Ovary (tissue), 7 donors: ENCODE measurements at regions not wholly inside any gene's neighbourhood (a gene's known extent, or its start where the extent isn't known, plus 50 kb on each side); places are given as distances from the start of the nearest gene placed in this dataset.

Experiments
- DNase-seq, 5 donors: peaks; one replicate each; pipeline ENCODE4 v3.0.0-alpha.2; 2019 to 2020
- H3K27ac ChIP-seq, 2 donors: fragments of 200-600 bp; one replicate each; pipeline versions ENCODE4 v1.5.1 to v1.8.0; 2019 to 2022
- H3K27me3 ChIP-seq: fragments of 200-600 bp; one replicate; pipeline ENCODE4 v1.8.0; 2022
- H3K36me3 ChIP-seq: fragments of 200-600 bp; sonication (generic); one replicate; pipeline ENCODE4 v1.5.1; 2019
- H3K4me1 ChIP-seq: one replicate; pipeline ENCODE4 v1.8.1; 2013; ENCODE audit warnings: mild to moderate bottlenecking, moderate library complexity; ENCODE audit not compliant: insufficient read depth
- H3K4me3 ChIP-seq: fragments of 200-600 bp; sonication (generic); one replicate; pipeline ENCODE4 v1.5.1; 2017
- H3K9me3 ChIP-seq, 2 donors: fragments of 200-600 bp in 1 of 2; sonication (generic) in 1 of 2; one replicate each; pipeline versions ENCODE4 v1.5.1 to v1.8.1; 2013 to 2019; ENCODE audit warnings: mild to moderate bottlenecking in 1 of 2, moderate library complexity in 1 of 2
- EP300 ChIP-seq: sonication (generic); formaldehyde crosslinking; IDR thresholded peaks from one replicate; pipeline ENCODE4 v1.6.1; 2017; ENCODE audit warnings: antibody characterized with exemption
- POLR2A ChIP-seq: fragments of 450-650 bp; IDR thresholded peaks from one replicate; pipeline ENCODE4 v1.6.1; 2017; ENCODE audit warnings: antibody characterized with exemption, mild to moderate bottlenecking, moderate library complexity
- WGBS, 3 donors: extraction: QIAGEN DNeasy Blood & Tissue Kit in 1 of 3; methylation state at CpG; one replicate each; pipeline versions ENCODE4 v1.1.5 to v1.1.7; 2013 to 2017; 5-methylcytosine and 5-hydroxymethylcytosine counted together
- intact Hi-C, 4 donors: fragments of 100-400 bp; cut with DNase I; formaldehyde crosslinking; loops; one replicate each; pipeline versions ENCODE4 v1.11.0 to v1.15.1; 2022 to 2023
- TF ChIP-seq, protein P1 (sequence below), 3 donors: fragments of 450-650 bp in 2 of 3; fragments of 200-600 bp in 1 of 3; IDR thresholded peaks; one replicate each; pipeline versions ENCODE4 v1.5.1 to v1.8.0; 2016 to 2022; ENCODE audit warnings: antibody characterized with exemption in 3 of 3, mild to moderate bottlenecking in 1 of 3
- donor health status: DM: no; HTN: no; CAD: no; lungs with moderate emphysema.
- donor health status: DM: no; HTN: no; CAD: no.
- donor health status: Bipolar disorder and iron deficiency.
- donor health status: DM: no; HTN: no; CAD: no.
- donor health status: DM: yes; HTN: yes; CAD: no.

DNA sequence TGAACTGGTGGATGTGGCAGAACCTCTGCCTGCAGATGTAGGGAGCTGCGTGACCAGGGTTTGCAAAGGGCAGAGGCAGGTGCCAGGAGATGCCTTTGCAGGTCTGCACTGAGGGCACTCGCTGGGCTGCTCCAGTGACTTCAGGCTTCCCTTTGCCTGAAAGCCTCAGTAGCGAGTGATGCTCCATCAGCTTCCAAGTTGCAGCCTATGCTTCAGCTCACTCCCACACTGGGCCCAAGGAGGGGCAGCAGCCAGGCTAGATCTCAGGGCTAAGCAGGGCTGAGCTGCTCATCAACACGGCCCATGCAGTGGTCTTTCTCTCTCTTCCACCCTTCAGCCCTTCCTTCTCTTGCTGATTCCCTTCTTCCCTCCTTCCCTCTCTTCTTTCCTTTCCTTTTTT, 78.3 kb upstream of the RGMA start:
- no peaks in the 10 kb centered on the region for H3K27me3 ChIP-seq
- H3K36me3 ChIP-seq: no peaks in the 10 kb centered on the region
- TF ChIP-seq EP300 (no peak), POLR2A (no peak)
- TF ChIP-seq, protein P1, sequence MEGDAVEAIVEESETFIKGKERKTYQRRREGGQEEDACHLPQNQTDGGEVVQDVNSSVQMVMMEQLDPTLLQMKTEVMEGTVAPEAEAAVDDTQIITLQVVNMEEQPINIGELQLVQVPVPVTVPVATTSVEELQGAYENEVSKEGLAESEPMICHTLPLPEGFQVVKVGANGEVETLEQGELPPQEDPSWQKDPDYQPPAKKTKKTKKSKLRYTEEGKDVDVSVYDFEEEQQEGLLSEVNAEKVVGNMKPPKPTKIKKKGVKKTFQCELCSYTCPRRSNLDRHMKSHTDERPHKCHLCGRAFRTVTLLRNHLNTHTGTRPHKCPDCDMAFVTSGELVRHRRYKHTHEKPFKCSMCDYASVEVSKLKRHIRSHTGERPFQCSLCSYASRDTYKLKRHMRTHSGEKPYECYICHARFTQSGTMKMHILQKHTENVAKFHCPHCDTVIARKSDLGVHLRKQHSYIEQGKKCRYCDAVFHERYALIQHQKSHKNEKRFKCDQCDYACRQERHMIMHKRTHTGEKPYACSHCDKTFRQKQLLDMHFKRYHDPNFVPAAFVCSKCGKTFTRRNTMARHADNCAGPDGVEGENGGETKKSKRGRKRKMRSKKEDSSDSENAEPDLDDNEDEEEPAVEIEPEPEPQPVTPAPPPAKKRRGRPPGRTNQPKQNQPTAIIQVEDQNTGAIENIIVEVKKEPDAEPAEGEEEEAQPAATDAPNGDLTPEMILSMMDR (IDR thresholded peaks at IDR 0.05): no peak
- intact Hi-C loops: loop anchor here in 1 of 4 donors (2.0 kb wide), 1 partner anchor 16 kb away; no protein-coding TSS in a partner anchor
- H3K4me3 ChIP-seq: no peak overlapping the region
- H3K4me1 ChIP-seq: no peaks in the 10 kb centered on the region
- 53 to 73% (median 62%) methylated on average over 4 of the region's 4 CpGs for WGBS, 3 donors
- no peaks in the 10 kb centered on the region for H3K9me3 ChIP-seq
- H3K27ac ChIP-seq: no peak overlapping the region
- DNase-seq: no peak

DNA sequence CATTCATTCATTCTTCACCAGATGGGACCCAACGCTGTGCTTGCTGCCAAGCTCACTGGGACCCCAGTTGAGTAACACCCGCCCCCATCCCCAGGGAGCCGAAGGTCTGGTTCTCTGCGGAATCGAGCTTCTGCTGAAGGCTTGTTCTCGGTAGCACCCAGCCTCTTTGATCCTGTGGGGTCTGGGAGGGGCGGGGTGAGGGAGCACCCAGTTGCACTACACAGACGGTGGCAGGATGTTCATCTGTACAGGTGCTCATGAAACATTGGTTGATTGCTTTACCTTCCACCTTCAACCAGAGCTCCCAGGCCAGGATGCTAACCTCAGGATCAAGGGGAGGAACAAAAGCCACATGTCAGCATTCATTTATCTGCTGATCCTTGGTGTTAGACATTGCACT, 77.7 kb upstream of the RGMA start:
- Histone ChIP-seq H3K9me3 (no peaks in the 10 kb centered on the region), H3K4me3 (no peak overlapping the region), H3K27ac (no peak overlapping the region), H3K36me3 (no peaks in the 10 kb centered on the region), H3K4me1 (peaks cover 3% of the 10 kb centered on the region), H3K27me3 (no peaks in the 10 kb centered on the region)
- WGBS, 3 donors: 78 to 87% (median 82%) methylated on average over 8 of the region's 8 CpGs
- intact Hi-C loops: loop anchor here in 1 of 4 donors (2.0 kb wide), 1 partner anchor 16 kb away; no protein-coding TSS in a partner anchor
- DNase-seq: no peak
- TF ChIP-seq POLR2A (no peak), EP300 (no peak)
- TF ChIP-seq, protein P1 (IDR thresholded peaks at IDR 0.05): no peak

DNA sequence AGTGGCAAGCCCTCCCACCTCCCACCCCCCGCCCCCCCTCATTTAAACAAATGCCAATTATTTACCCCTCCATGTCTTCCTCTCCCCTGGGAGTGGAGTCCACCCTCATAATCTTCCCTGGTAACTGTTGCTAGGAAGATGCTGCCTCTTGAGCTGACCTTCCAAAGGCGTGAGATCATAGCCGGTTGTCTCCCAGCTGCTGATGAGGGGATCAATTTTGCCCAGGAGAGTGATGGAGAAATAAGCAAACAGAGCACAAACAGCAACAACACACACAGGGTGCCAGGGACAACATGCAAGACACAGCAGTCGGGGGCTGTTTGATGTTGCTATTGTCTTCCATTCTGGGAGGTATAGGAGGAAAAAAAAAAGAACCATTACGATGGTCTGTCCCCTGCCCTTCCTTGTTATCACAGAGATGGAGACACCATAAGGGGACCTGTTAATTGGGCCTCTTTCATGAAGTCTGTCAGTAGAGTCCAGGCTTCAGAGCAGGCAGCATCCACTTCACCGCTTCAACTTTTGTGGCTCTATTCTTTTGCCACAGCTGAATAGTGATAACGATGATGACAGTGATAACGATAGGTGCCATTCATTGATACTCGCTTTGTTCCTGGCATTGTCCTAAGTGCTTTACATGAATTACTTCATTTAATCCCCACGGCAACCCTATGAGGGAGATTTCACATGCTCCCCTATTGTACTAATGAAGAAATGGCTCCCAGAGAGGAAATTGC, 76.9 kb upstream of the RGMA start:
- WGBS, 3 donors: 67 to 82% (median 77%) methylated on average over 10 of the region's 10 CpGs
- TF ChIP-seq POLR2A: no peak
- TF ChIP-seq, protein P1 (IDR thresholded peaks at IDR 0.05): no peak
- TF ChIP-seq EP300: no peak
- Histone ChIP-seq H3K4me3 (no peak overlapping the region), H3K27ac (no peak overlapping the region), H3K9me3 (no peaks in the 10 kb centered on the region), H3K27me3 (no peaks in the 10 kb centered on the region), H3K4me1 (peaks cover 6% of the 10 kb centered on the region), H3K36me3 (no peaks in the 10 kb centered on the region)
- intact Hi-C loops: loop anchor here in 1 of 4 donors (2.0 kb wide), 1 partner anchor 17 kb away; no protein-coding TSS in a partner anchor
- no peak for DNase-seq

DNA sequence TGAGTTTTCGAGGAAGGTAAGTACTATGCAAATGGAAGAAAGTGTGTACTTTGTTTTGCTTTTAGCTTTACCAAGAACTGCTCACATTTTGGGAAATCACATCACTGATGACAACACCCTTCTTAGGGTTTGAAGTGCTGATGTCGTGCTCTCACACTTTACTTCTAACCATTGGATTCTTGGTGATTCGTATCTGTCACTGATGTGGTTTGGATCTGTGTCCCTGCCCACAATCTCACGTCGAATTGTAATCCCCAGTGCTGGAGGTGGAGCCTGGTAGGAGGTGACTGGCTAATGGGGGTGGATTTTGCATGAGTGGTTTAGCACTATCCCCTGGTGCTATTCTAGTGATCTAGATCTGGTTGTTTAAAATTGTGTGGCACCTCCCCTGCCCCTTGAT, 75.4 kb upstream of the RGMA start:
- 78 to 87% (median 84%) methylated on average over 5 of the region's 5 CpGs for WGBS, 3 donors
- no peak overlapping the region for H3K27ac ChIP-seq
- DNase-seq: no peak
- TF ChIP-seq EP300 (no peak), POLR2A (no peak)
- TF ChIP-seq, protein P1 (IDR thresholded peaks at IDR 0.05): no peak
- no peaks in the 10 kb centered on the region for H3K36me3 ChIP-seq
- no peak overlapping the region for H3K4me3 ChIP-seq
- H3K4me1 ChIP-seq: peaks cover 6% of the 10 kb centered on the region
- no peaks in the 10 kb centered on the region for H3K27me3 ChIP-seq
- intact Hi-C loops: no loop called here
- H3K9me3 ChIP-seq: no peaks in the 10 kb centered on the region
